K562 (cell line): ENCODE measurements at regions not wholly inside any gene's neighbourhood (a gene's known extent, or its start where the extent isn't known, plus 50 kb on each side); places are given as distances from the start of the nearest gene placed in this dataset.

Experiments
- CTBP1 ChIP-seq: fragments of 450-650 bp; IDR thresholded peaks from 2 replicates; pipeline ENCODE4 v1.6.1; 2016; ENCODE audit warnings: borderline replicate concordance
- POLR2A ChIP-seq: fragments of 450-650 bp; conservative IDR thresholded peaks from 2 replicates; pipeline ENCODE4 v1.6.1; 2016
- ZNF232 ChIP-seq: sonication (generic); formaldehyde crosslinking; IDR thresholded peaks from 2 replicates; pipeline ENCODE4 v1.8.0; 2022; ENCODE audit warnings: mild to moderate bottlenecking, missing genetic modification reagents

DNA sequence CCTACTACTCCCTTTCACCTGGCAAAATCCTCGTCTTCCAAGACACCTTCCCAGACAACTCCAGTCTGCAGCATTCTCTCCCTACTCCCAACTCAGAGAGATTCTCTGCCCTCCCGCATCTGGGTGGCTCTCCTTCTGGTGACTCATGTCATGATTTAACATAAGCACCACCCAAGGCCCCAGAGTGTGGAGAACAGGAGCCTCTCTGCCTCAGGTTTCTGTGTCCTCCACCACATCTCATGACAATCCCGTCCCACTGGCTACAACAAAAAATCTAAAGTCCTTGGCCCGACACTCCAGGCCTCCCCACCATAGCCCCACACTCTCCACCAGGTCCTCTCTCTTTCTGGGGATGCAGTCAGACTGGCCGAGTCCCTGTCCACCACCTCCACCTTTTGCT, 197.1 kb downstream of the BCL11A start:
- TF ChIP-seq CTBP1 (no peak), POLR2A (no peak), ZNF232 (no peak)
